IMR-90 (cell line): ENCODE measurements at regions not wholly inside any gene's neighbourhood (a gene's known extent, or its start where the extent isn't known, plus 50 kb on each side); places are given as distances from the start of the nearest gene placed in this dataset.

Experiments used
- ATAC-seq: fragments of 200-7000 bp; cut with Tn5 transposase; 2 replicates; pipeline ENCODE4 v1.9.1; 2020; ENCODE audit warnings: low read depth, mild to moderate bottlenecking, moderate library complexity
- BruUV-seq: library from RNA; stranded (reverse); fragments of 400-500 nt; replicated peaks from 2 replicates; lab custom pipeline; 2021; lab: Mats Ljungman, UMichigan
- CTCF ChIA-PET: fragments of 300-600 bp; formaldehyde crosslinking; extraction: SDS; loops from one replicate; lab custom pipeline; 2021; ENCODE audit warnings: antibody characterized with exemption; lab: Yijun Ruan, JAX
- POLR2A ChIA-PET: fragments of 300-600 bp; sonication (Branson Sonifier 250); formaldehyde crosslinking; loops from one replicate; lab custom pipeline; 2022; ENCODE audit warnings: antibody characterized with exemption; ENCODE audit not compliant: unreplicated experiment; lab: Charles Lee
- DNase-seq: peaks from one replicate; pipeline ENCODE4 v3.0.0; 2013
- H2AFZ ChIP-seq: replicated peaks from 2 replicates; pipeline ENCODE3; 2013; ENCODE audit warnings: low read length, mild to moderate bottlenecking; ENCODE audit not compliant: poor library complexity
- H2AK5ac ChIP-seq: 2 replicates; pipeline ENCODE4 v1.6.1; 2013; ENCODE audit warnings: low read depth, low read length, inconsistent platforms
- H2AK9ac ChIP-seq: replicated peaks from 2 replicates; pipeline ENCODE3; 2013; ENCODE audit warnings: mild to moderate bottlenecking, low read depth, low read length, moderate library complexity; ENCODE audit not compliant: poor library complexity
- H2BK120ac ChIP-seq: 2 replicates; pipeline ENCODE4 v1.6.1; 2013; ENCODE audit warnings: low read depth, low read length, inconsistent platforms
- H2BK15ac ChIP-seq: 3 replicates; pipeline ENCODE4 v1.6.1; 2013; ENCODE audit warnings: low read depth, low read length, inconsistent platforms
- H2BK20ac ChIP-seq: 2 replicates; pipeline ENCODE4 v1.6.1; 2013; ENCODE audit warnings: low read depth, mild to moderate bottlenecking, inconsistent platforms, low read length, moderate library complexity
- H2BK5ac ChIP-seq: 2 replicates; pipeline ENCODE4 v1.6.1; 2013; ENCODE audit warnings: mild to moderate bottlenecking, low read depth, low read length, inconsistent platforms; ENCODE audit not compliant: poor library complexity, severe bottlenecking
- H3K14ac ChIP-seq: replicated peaks from 2 replicates; pipeline ENCODE4 v1.6.1; 2013; ENCODE audit warnings: low read depth, low read length, inconsistent platforms
- H3K18ac ChIP-seq: 2 replicates; pipeline ENCODE4 v1.6.1; 2013; ENCODE audit warnings: low read depth, low read length, control low read depth
- H3K23ac ChIP-seq: 2 replicates; pipeline ENCODE4 v1.6.1; 2013; ENCODE audit warnings: low read depth, low read length, inconsistent platforms
- H3K27ac ChIP-seq: 2 replicates; pipeline ENCODE4 v1.5.1; 2013; ENCODE audit warnings: mild to moderate bottlenecking, control low read depth, low read length; ENCODE audit not compliant: insufficient read depth
- H3K27me3 ChIP-seq: 2 replicates; pipeline ENCODE4 v1.6.1; 2013; ENCODE audit warnings: low read length; ENCODE audit not compliant: control insufficient read depth, insufficient read depth
- H3K36me3 ChIP-seq: 2 replicates; pipeline ENCODE4 v1.6.1; 2013; ENCODE audit warnings: low read length, mixed read lengths; ENCODE audit not compliant: control insufficient read depth, insufficient read depth
- H3K4ac ChIP-seq: 2 replicates; pipeline ENCODE4 v1.6.1; 2013; ENCODE audit warnings: low read depth, low read length, inconsistent platforms
- H3K4me1 ChIP-seq: 2 replicates; pipeline ENCODE4 v1.6.1; 2013; ENCODE audit warnings: low read length, mixed read lengths; ENCODE audit not compliant: control insufficient read depth, insufficient read depth
- H3K4me2 ChIP-seq: 2 replicates; pipeline ENCODE4 v1.6.1; 2013; ENCODE audit warnings: low read depth, mild to moderate bottlenecking, control low read depth, low read length, moderate library complexity
- H3K4me3 ChIP-seq: 2 replicates; pipeline ENCODE4 v1.5.1; 2013; ENCODE audit warnings: low read depth, mild to moderate bottlenecking, control low read depth, low read length, moderate library complexity; ENCODE audit not compliant: insufficient read depth
- H3K56ac ChIP-seq: 2 replicates; pipeline ENCODE4 v1.6.1; 2013; ENCODE audit warnings: low read length, inconsistent platforms; ENCODE audit not compliant: insufficient read depth; ENCODE audit errors: extremely low read depth
- H3K79me1 ChIP-seq, 2 experiments: 2 replicates each; pipeline ENCODE4 v1.6.1; 2013; ENCODE audit warnings: low read length in 2 of 2, inconsistent platforms in 1 of 2, low read depth in 1 of 2
- H3K9ac ChIP-seq: 2 replicates; pipeline ENCODE4 v1.6.1; 2013; ENCODE audit warnings: low read depth, low read length, control low read depth
- H3K9me1 ChIP-seq: 2 replicates; pipeline ENCODE4 v1.6.1; 2013; ENCODE audit warnings: low read length, inconsistent platforms; ENCODE audit not compliant: insufficient read depth
- H3K9me3 ChIP-seq: 2 replicates; pipeline ENCODE4 v1.6.1; 2013; ENCODE audit warnings: low read length; ENCODE audit not compliant: control insufficient read depth, insufficient read depth
- H4K20me1 ChIP-seq: 2 replicates; pipeline ENCODE4 v1.6.1; 2013; ENCODE audit warnings: low read length, inconsistent platforms; ENCODE audit not compliant: insufficient read depth
- H4K5ac ChIP-seq: 2 replicates; pipeline ENCODE4 v1.6.1; 2013; ENCODE audit warnings: mild to moderate bottlenecking, low read depth, low read length, control low read depth
- H4K8ac ChIP-seq, 2 experiments: 2 replicates each; pipeline ENCODE4 v1.6.1; 2013; ENCODE audit warnings: low read depth in 2 of 2, low read length in 2 of 2, control low read depth in 1 of 2, inconsistent platforms in 1 of 2
- H4K91ac ChIP-seq: 2 replicates; pipeline ENCODE4 v1.6.1; 2013; ENCODE audit warnings: low read depth, low read length, inconsistent platforms; ENCODE audit not compliant: insufficient read depth
- BHLHE40 ChIP-seq: fragments of 150-350 bp; IDR thresholded peaks from 2 replicates; pipeline ENCODE4 v1.6.1; 2016; ENCODE audit warnings: mild to moderate bottlenecking, low read depth, low read length
- CEBPB ChIP-seq: IDR thresholded peaks from 2 replicates; pipeline ENCODE4 v1.6.1; 2012; ENCODE audit warnings: low read depth, low read length, improper control_type of control experiment
- CHD1 ChIP-seq: IDR thresholded peaks from 2 replicates; pipeline ENCODE4 v1.6.1; 2012; ENCODE audit warnings: low read depth, low read length, improper control_type of control experiment
- FOS ChIP-seq: fragments of 150-350 bp; IDR thresholded peaks from 2 replicates; pipeline ENCODE4 v1.6.1; 2016; ENCODE audit warnings: low read depth, low read length
- MAFK ChIP-seq: IDR thresholded peaks from 2 replicates; pipeline ENCODE4 v1.6.1; 2012; ENCODE audit warnings: low read depth, low read length, improper control_type of control experiment
- MAZ ChIP-seq: IDR thresholded peaks from 2 replicates; pipeline ENCODE4 v1.6.1; 2012; ENCODE audit warnings: low read depth, mild to moderate bottlenecking, low read length, improper control_type of control experiment, moderate library complexity, borderline replicate concordance
- MXI1 ChIP-seq: IDR thresholded peaks from 2 replicates; pipeline ENCODE4 v1.6.1; 2012; ENCODE audit warnings: low read depth, mild to moderate bottlenecking, low read length, moderate library complexity, borderline replicate concordance
- NFE2L2 ChIP-seq: fragments of 150-350 bp; IDR thresholded peaks from 2 replicates; pipeline ENCODE4 v1.6.1; 2016; ENCODE audit warnings: low read depth, mild to moderate bottlenecking, low read length
- POLR2A ChIP-seq: IDR thresholded peaks from 2 replicates; pipeline ENCODE4 v1.6.1; 2012; ENCODE audit warnings: mild to moderate bottlenecking, low read depth, low read length
- RAD21 ChIP-seq: IDR thresholded peaks from 2 replicates; pipeline ENCODE4 v1.6.1; 2012; ENCODE audit warnings: low read length, improper control_type of control experiment
- RCOR1 ChIP-seq: IDR thresholded peaks from 2 replicates; pipeline ENCODE4 v1.6.1; 2012; ENCODE audit warnings: mild to moderate bottlenecking, low read length, improper control_type of control experiment; ENCODE audit not compliant: insufficient replicate concordance
- RFX5 ChIP-seq: IDR thresholded peaks from 2 replicates; pipeline ENCODE4 v1.8.0; 2012; ENCODE audit warnings: low read depth, mild to moderate bottlenecking, low read length, moderate library complexity
- SMC3 ChIP-seq: fragments of 150-350 bp; IDR thresholded peaks from 2 replicates; pipeline ENCODE4 v1.6.1; 2016; ENCODE audit warnings: low read depth, mild to moderate bottlenecking, antibody characterized with exemption, low read length, moderate library complexity
- WGBS, 2 experiments: methylation state at CpG; one replicate each; pipeline versions ENCODE4 v1.1.5 to v1.1.7; 2013; ENCODE audit warnings: missing lambda C conversion rate in 2 of 2; ENCODE audit not compliant: insufficient read length in 1 of 2; ENCODE audit errors: extremely low coverage in 2 of 2; 5-methylcytosine and 5-hydroxymethylcytosine counted together
- dilution Hi-C: fragments of 300-500 bp; cut with HindIII; formaldehyde crosslinking; loops from one replicate; pipeline ENCODE4 v1.14.3; 2018; ENCODE audit warnings: low sequenced_read_pairs; ENCODE audit not compliant: unreplicated experiment
- in situ Hi-C: fragments of 300-500 bp; cut with MboI; formaldehyde crosslinking; loops from 3 replicates; pipeline ENCODE4 v1.14.3; 2019; ENCODE audit warnings: low sequenced_read_pairs, inconsistent platforms, mixed read lengths
- intact Hi-C: fragments of 100-400 bp; cut with micrococcal nuclease; formaldehyde crosslinking; loops from 2 replicates; pipeline ENCODE4 v1.10.0; 2022
- TF ChIP-seq, protein P1 (sequence below): fragments of 150-350 bp; IDR thresholded peaks from 2 replicates; pipeline ENCODE4 v1.6.1; 2017; ENCODE audit warnings: mild to moderate bottlenecking, antibody characterized with exemption, low read length, low read depth
- TF ChIP-seq, protein P2 (sequence below): conservative IDR thresholded peaks from 2 replicates; pipeline ENCODE4 v1.5.1; 2012; ENCODE audit warnings: mild to moderate bottlenecking, low read depth, low read length, improper control_type of control experiment

DNA sequence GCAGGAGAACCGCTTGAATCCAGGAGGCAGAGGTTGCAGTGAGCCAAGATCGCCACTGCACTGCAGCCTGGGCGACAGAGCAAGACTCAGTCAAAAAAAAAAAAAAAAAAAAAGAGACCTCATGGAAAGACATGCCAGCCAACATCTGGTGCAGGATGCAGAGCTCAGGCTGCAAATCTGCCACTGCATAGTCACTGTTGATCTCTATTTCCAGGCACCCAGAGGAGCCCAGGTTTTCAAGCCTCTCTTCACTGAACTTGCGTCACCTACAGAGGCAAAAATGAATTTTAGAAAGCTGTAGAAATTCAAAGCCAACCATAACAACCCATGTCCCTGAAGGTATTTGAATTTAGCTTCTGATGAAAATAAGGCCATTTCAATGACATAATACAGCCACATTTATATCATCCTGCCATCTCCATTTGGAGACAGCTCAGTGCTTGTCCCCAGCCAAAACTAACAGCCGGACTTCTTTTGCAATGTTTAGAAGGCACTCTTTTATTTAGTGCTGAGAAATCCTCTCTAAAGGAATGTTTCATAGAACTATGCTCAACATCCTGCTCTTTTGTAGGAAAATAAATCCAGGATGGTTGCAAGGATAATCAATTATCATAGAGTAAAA is 113.3 kb downstream of the SNX18 start:
- no peak for TF ChIP-seq SMC3
- TF ChIP-seq CEBPB = no peak
- no peak for TF ChIP-seq POLR2A
- TF ChIP-seq MAZ = no peak
- TF ChIP-seq BHLHE40 = no peak
- TF ChIP-seq RCOR1 = no peak
- TF ChIP-seq RFX5 = no peak
- TF ChIP-seq CHD1 = no peak
- no peak for TF ChIP-seq FOS
- no peak for TF ChIP-seq MAFK
- no peak for TF ChIP-seq MXI1
- TF ChIP-seq, protein P1, sequence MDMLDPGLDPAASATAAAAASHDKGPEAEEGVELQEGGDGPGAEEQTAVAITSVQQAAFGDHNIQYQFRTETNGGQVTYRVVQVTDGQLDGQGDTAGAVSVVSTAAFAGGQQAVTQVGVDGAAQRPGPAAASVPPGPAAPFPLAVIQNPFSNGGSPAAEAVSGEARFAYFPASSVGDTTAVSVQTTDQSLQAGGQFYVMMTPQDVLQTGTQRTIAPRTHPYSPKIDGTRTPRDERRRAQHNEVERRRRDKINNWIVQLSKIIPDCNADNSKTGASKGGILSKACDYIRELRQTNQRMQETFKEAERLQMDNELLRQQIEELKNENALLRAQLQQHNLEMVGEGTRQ = no peak
- TF ChIP-seq RAD21 = no peak
- TF ChIP-seq NFE2L2 = no peak
- TF ChIP-seq, protein P2, sequence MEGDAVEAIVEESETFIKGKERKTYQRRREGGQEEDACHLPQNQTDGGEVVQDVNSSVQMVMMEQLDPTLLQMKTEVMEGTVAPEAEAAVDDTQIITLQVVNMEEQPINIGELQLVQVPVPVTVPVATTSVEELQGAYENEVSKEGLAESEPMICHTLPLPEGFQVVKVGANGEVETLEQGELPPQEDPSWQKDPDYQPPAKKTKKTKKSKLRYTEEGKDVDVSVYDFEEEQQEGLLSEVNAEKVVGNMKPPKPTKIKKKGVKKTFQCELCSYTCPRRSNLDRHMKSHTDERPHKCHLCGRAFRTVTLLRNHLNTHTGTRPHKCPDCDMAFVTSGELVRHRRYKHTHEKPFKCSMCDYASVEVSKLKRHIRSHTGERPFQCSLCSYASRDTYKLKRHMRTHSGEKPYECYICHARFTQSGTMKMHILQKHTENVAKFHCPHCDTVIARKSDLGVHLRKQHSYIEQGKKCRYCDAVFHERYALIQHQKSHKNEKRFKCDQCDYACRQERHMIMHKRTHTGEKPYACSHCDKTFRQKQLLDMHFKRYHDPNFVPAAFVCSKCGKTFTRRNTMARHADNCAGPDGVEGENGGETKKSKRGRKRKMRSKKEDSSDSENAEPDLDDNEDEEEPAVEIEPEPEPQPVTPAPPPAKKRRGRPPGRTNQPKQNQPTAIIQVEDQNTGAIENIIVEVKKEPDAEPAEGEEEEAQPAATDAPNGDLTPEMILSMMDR = no peak
- in situ Hi-C loops (no loop called here), dilution Hi-C loops (no loop called here), intact Hi-C loops (loop anchor here (1.0 kb wide), 1 partner anchor 214 kb away; no protein-coding TSS in a partner anchor)
- DNase-seq = peak; percentile 18
- Histone ChIP-seq H3K4me2 (no peak overlapping the region), H2AK9ac (no peak overlapping the region), H4K20me1 (no peaks in the 10 kb centered on the region), H2BK20ac (peak overlapping the region; percentile 70; the same call in 1 of the 2 replicates), H3K18ac (no peak overlapping the region), H3K23ac (no peak overlapping the region; the same call in 1 of the 2 replicates), H3K4ac (no peak overlapping the region), H3K79me1 (no peaks in the 10 kb centered on the region), H2AFZ (no peak overlapping the region), H4K8ac (no peak overlapping the region), H2BK120ac (no peak overlapping the region), H3K27ac (peak overlapping the region; percentile 72; the same call in 1 of the 2 replicates), H3K9ac (no peak overlapping the region), H2AK5ac (no peak overlapping the region), H4K91ac (no peak overlapping the region), H3K9me3 (no peaks in the 10 kb centered on the region), H3K4me1 (peaks cover 11% of the 10 kb centered on the region; the same call in 1 of the 2 replicates), H4K5ac (no peak overlapping the region), H3K9me1 (peaks cover 6% of the 10 kb centered on the region; the same call in 1 of the 2 replicates), H3K4me3 (no peak overlapping the region), H3K14ac (no peak overlapping the region), H3K27me3 (no peaks in the 10 kb centered on the region), H2BK15ac (no peak overlapping the region), H3K56ac (no peak overlapping the region), H2BK5ac (no peak overlapping the region), H3K36me3 (no peaks in the 10 kb centered on the region)
- ChIA-PET POLR2A (no interaction called here), CTCF (interaction anchor here (0.7 kb wide), 1 partner anchor 10 kb away, joined by 3 read pairs; no protein-coding TSS in a partner anchor)
- no TSS peak for BruUV-seq
- peak; percentile 79 for ATAC-seq
- no CpG with 5 or more reads among the region's 5 CpGs for WGBS, 2 experiments
